H9 (cell line): ENCODE measurements at regions not wholly inside any gene's neighbourhood (a gene's known extent, or its start where the extent isn't known, plus 50 kb on each side); places are given as distances from the start of the nearest gene placed in this dataset.

Experiments used
- DNase-seq: peaks from one replicate; pipeline ENCODE4 v3.0.0-alpha.2; 2017
- H2AFZ ChIP-seq: one replicate; pipeline ENCODE4 v1.6.1; 2013; ENCODE audit warnings: mild to moderate bottlenecking, low read length, control low read depth, moderate library complexity
- H2AK5ac ChIP-seq: 2 replicates; pipeline ENCODE4 v1.6.1; 2013; ENCODE audit warnings: low read length, control low read depth, mixed read lengths; ENCODE audit not compliant: insufficient read length
- H2BK120ac ChIP-seq: one replicate; pipeline ENCODE4 v1.6.1; 2013; ENCODE audit warnings: low read depth, mild to moderate bottlenecking, low read length, control low read depth, inconsistent platforms; ENCODE audit not compliant: poor library complexity, severe bottlenecking
- H2BK12ac ChIP-seq: 2 replicates; pipeline ENCODE4 v1.6.1; 2013; ENCODE audit warnings: low read length, control low read depth, mixed read lengths, low read depth; ENCODE audit not compliant: insufficient read length
- H2BK15ac ChIP-seq: 2 replicates; pipeline ENCODE4 v1.6.1; 2013; ENCODE audit warnings: low read depth, low read length, control low read depth
- H2BK20ac ChIP-seq: one replicate; pipeline ENCODE4 v1.6.1; 2013; ENCODE audit warnings: low read depth, mild to moderate bottlenecking, low read length, control low read depth, inconsistent platforms; ENCODE audit not compliant: poor library complexity, severe bottlenecking
- H2BK5ac ChIP-seq: 2 replicates; pipeline ENCODE4 v1.6.1; 2013; ENCODE audit warnings: low read length, control low read depth, mixed read lengths; ENCODE audit not compliant: insufficient read length
- H3K14ac ChIP-seq: 2 replicates; pipeline ENCODE4 v1.6.1; 2013; ENCODE audit warnings: low read length, control low read depth; ENCODE audit not compliant: insufficient read depth
- H3K18ac ChIP-seq: 2 replicates; pipeline ENCODE4 v1.6.1; 2013; ENCODE audit warnings: low read depth, mild to moderate bottlenecking, mixed read lengths, low read length, control low read depth; ENCODE audit not compliant: insufficient read length
- H3K23ac ChIP-seq: 2 replicates; pipeline ENCODE4 v1.6.1; 2013; ENCODE audit warnings: low read length, control low read depth, mixed read lengths, low read depth; ENCODE audit not compliant: insufficient read length
- H3K23me2 ChIP-seq: 2 replicates; pipeline ENCODE4 v1.6.1; 2013; ENCODE audit warnings: low read depth, mild to moderate bottlenecking, mixed read lengths, low read length, control low read depth; ENCODE audit not compliant: insufficient read length, poor library complexity, severe bottlenecking
- H3K27ac ChIP-seq: 2 replicates; pipeline ENCODE4 v1.5.1; 2013; ENCODE audit warnings: low read length, control low read depth, mixed read lengths, low read depth; ENCODE audit not compliant: insufficient read length
- H3K27me3 ChIP-seq: 2 replicates; pipeline ENCODE4 v1.6.1; 2013; ENCODE audit warnings: low read length, control low read depth, inconsistent platforms; ENCODE audit not compliant: insufficient read depth
- H3K4ac ChIP-seq: 2 replicates; pipeline ENCODE4 v1.6.1; 2013; ENCODE audit warnings: low read depth, mild to moderate bottlenecking, control low read depth, inconsistent platforms, low read length, moderate library complexity
- H3K4me1 ChIP-seq: 2 replicates; pipeline ENCODE4 v1.6.1; 2013; ENCODE audit warnings: low read length, control low read depth, inconsistent platforms; ENCODE audit not compliant: insufficient read depth
- H3K4me2 ChIP-seq: 2 replicates; pipeline ENCODE4 v1.6.1; 2013; ENCODE audit warnings: low read length, control low read depth, mixed read lengths; ENCODE audit not compliant: insufficient read length, insufficient read depth
- H3K56ac ChIP-seq: 2 replicates; pipeline ENCODE4 v1.6.1; 2013; ENCODE audit warnings: low read depth, mild to moderate bottlenecking, mixed read lengths, low read length, control low read depth; ENCODE audit not compliant: insufficient read length
- H3K79me1 ChIP-seq: 2 replicates; pipeline ENCODE4 v1.6.1; 2013; ENCODE audit warnings: low read depth, mild to moderate bottlenecking, moderate library complexity, low read length, control low read depth, inconsistent platforms; ENCODE audit not compliant: insufficient read depth, poor library complexity, severe bottlenecking
- H3K79me2 ChIP-seq: 2 replicates; pipeline ENCODE4 v1.6.1; 2013; ENCODE audit warnings: low read length, control low read depth, inconsistent platforms; ENCODE audit not compliant: insufficient read depth
- H3K9ac ChIP-seq: 2 replicates; pipeline ENCODE4 v1.6.1; 2013; ENCODE audit warnings: low read length, control low read depth, mixed read lengths; ENCODE audit not compliant: insufficient read length; ENCODE audit errors: extremely low read depth
- H3K9me3 ChIP-seq: one replicate; pipeline ENCODE4 v1.6.1; 2013; ENCODE audit warnings: low read depth, low read length, inconsistent platforms; ENCODE audit not compliant: control insufficient read depth
- H3T11ph ChIP-seq: one replicate; pipeline ENCODE4 v1.6.1; 2013; ENCODE audit warnings: mild to moderate bottlenecking, low read length, control low read depth, inconsistent platforms
- H4K20me1 ChIP-seq: one replicate; pipeline ENCODE4 v1.6.1; 2013; ENCODE audit not compliant: control insufficient read depth, insufficient read length, insufficient read depth
- H4K5ac ChIP-seq: 2 replicates; pipeline ENCODE4 v1.6.1; 2013; ENCODE audit warnings: low read depth, mild to moderate bottlenecking, mixed read lengths, low read length, control low read depth; ENCODE audit not compliant: insufficient read length
- H4K8ac ChIP-seq: replicated peaks from 2 replicates; pipeline ENCODE4 v1.6.1; 2013; ENCODE audit warnings: low read length, control low read depth, mixed read lengths, low read depth; ENCODE audit not compliant: insufficient read length
- H4K91ac ChIP-seq: 2 replicates; pipeline ENCODE4 v1.6.1; 2013; ENCODE audit warnings: low read depth, mild to moderate bottlenecking, moderate library complexity, mixed read lengths, low read length, control low read depth; ENCODE audit not compliant: insufficient read length
- H3K27ac Mint-ChIP-seq, 3 experiments: 2 replicates in 2 of 3; 3 replicates in 1 of 3; pipeline ENCODE4 v1.8.0; 2020 to 2021; ENCODE audit warnings: mixed read lengths in 3 of 3, mild to moderate bottlenecking in 1 of 3, moderate library complexity in 1 of 3
- H3K27me3 Mint-ChIP-seq: 2 replicates; pipeline ENCODE4 v1.8.0; 2021; ENCODE audit warnings: low read depth, mild to moderate bottlenecking, moderate library complexity, mixed read lengths
- H3K36me3 Mint-ChIP-seq, 3 experiments: 2 replicates in 2 of 3; 3 replicates in 1 of 3; pipeline ENCODE4 v1.8.0; 2020 to 2021; ENCODE audit warnings: low read depth in 3 of 3, mixed read lengths in 3 of 3; ENCODE audit not compliant: insufficient read depth in 1 of 3
- H3K4me1 Mint-ChIP-seq, 2 experiments: 2 replicates each; pipeline ENCODE4 v1.8.0; 2020; ENCODE audit warnings: mixed read lengths in 2 of 2
- H3K4me3 Mint-ChIP-seq, 2 experiments: 2 replicates in 1 of 2; 3 replicates in 1 of 2; pipeline ENCODE4 v1.8.0; 2020 to 2021; ENCODE audit warnings: mild to moderate bottlenecking in 2 of 2, mixed read lengths in 2 of 2, moderate library complexity in 1 of 2
- H3K9me3 Mint-ChIP-seq, 2 experiments: 2 replicates in 1 of 2; 3 replicates in 1 of 2; pipeline ENCODE4 v1.8.0; 2020; ENCODE audit warnings: mild to moderate bottlenecking in 2 of 2, mixed read lengths in 2 of 2, moderate library complexity in 1 of 2
- CTCF ChIP-seq: fragments of 200-600 bp; sonication (generic); conservative IDR thresholded peaks from 3 replicates; pipeline ENCODE4 v1.8.0; 2021; ENCODE audit warnings: antibody characterized with exemption, mild to moderate bottlenecking
- WGBS: extraction: QIAGEN DNeasy Blood & Tissue Kit; methylation state at CpG from one replicate; pipeline ENCODE4 v1.1.7; 2013; ENCODE audit warnings: missing lambda C conversion rate, low lambda C conversion rate, mixed read lengths; ENCODE audit not compliant: insufficient read length; ENCODE audit errors: extremely low coverage; 5-methylcytosine and 5-hydroxymethylcytosine counted together

- H2BK120ac ChIP-seq = no peak overlapping the region
- H3K27me3 ChIP-seq = no peaks in the 10 kb centered on the region
- no peak overlapping the region for H4K91ac ChIP-seq
- no peak overlapping the region for H3K23ac ChIP-seq
- H2AFZ ChIP-seq = no peak overlapping the region
- no peak overlapping the region for H2BK20ac ChIP-seq
- no peak overlapping the region for H2BK15ac ChIP-seq
- H3K4ac ChIP-seq = no peak overlapping the region
- H3K79me1 ChIP-seq = no peaks in the 10 kb centered on the region
- no peak overlapping the region for H3T11ph ChIP-seq
- DNase-seq = no peak
- H3K4me1 ChIP-seq = peaks cover 2% of the 10 kb centered on the region; the same call in 1 of the 2 replicates
- no peak overlapping the region for H2BK5ac ChIP-seq
- Mint-ChIP-seq H3K4me1 (peaks cover 38 to 51% of the 10 kb centered on the region in 2 experiments), H3K9me3 (peaks cover 10 to 19% of the 10 kb centered on the region in 2 experiments), H3K27me3 (no peaks in the 10 kb centered on the region), H3K4me3 (no peak overlapping the region), H3K27ac (0 out of 7 replicates have a peak overlapping the region, but pooled peaks of 1 of the 3 experiments have one; percentile 35), H3K36me3 (peaks cover 15 to 27% (median 17%) of the 10 kb centered on the region in 3 experiments)
- no peak overlapping the region for H3K18ac ChIP-seq
- no peak overlapping the region for H4K8ac ChIP-seq
- no peak overlapping the region for H3K9ac ChIP-seq
- H3K9me3 ChIP-seq = peaks cover 7% of the 10 kb centered on the region
- H3K14ac ChIP-seq = no peak overlapping the region
- no peak overlapping the region for H2BK12ac ChIP-seq
- H4K5ac ChIP-seq = no peak overlapping the region
- no peak overlapping the region for H2AK5ac ChIP-seq
- no peak for TF ChIP-seq CTCF
- H3K23me2 ChIP-seq = no peaks in the 10 kb centered on the region
- no peaks in the 10 kb centered on the region for H3K79me2 ChIP-seq
- no peak overlapping the region for H3K4me2 ChIP-seq
- WGBS = no CpG with 5 or more reads among the region's 1 CpG
- H4K20me1 ChIP-seq = no peaks in the 10 kb centered on the region
- H3K56ac ChIP-seq = no peak overlapping the region
- H3K27ac ChIP-seq = no peak overlapping the region
Measured at GRCh38 chr13:83940742-83941141, 58.5 kb upstream of the SLITRK1 start.
